Tongue (tissue), 1 donor: ENCODE measurements at regions not wholly inside any gene's neighbourhood (a gene's known extent, or its start where the extent isn't known, plus 50 kb on each side); places are given as distances from the start of the nearest gene placed in this dataset.
"Not testable (repeated sequence)": the region's sequence is repeated elsewhere in the genome, so short reads cannot be mapped to it uniquely, and the experiment has no call there.

Experiments
- DNase-seq: peaks from one replicate; pipeline ENCODE4 v3.0.0-alpha.2; 2015

DNA sequence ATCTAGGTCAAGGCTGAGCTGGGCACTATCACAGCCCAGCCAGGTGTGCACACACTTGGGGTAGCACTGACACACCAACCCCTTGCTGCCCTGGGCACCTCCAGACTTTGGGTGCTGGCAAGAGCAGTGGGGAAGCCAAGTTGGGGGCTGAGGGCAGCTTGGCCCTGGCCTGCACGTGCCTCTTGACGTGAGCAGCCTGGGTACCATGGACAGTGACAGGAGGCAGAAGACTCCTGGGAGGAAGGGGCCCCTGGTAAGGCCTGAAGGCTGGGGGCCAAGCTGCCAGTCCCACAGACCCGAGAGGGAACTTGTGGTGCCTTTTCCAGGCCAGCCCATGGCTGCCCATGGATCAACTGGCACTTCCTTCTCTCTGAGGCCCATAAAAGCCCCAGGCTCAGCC, 124.1 kb upstream of the SFSWAP start:
- DNase-seq, result no peak

DNA sequence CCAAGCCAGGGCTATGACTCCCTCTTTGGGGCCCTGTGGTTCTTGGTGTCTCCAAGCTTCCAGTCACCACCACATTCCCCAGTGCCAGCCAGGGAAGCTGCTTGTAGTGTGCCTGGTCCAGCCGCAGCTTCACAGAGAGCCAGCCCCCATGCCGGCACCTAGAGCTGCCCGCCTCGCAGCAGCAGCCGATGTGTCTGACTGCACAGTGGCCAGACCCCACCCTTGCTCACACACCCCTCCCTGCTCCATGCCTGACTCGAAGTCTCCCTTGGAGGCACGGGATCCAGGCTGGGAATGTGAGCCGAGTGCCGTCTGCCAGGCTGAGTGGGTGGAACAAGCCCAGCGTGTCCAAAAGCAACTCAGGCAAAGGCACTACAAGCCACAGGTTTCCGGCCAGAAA, 123.3 kb upstream of the SFSWAP start:
- DNase-seq, result no peak

DNA sequence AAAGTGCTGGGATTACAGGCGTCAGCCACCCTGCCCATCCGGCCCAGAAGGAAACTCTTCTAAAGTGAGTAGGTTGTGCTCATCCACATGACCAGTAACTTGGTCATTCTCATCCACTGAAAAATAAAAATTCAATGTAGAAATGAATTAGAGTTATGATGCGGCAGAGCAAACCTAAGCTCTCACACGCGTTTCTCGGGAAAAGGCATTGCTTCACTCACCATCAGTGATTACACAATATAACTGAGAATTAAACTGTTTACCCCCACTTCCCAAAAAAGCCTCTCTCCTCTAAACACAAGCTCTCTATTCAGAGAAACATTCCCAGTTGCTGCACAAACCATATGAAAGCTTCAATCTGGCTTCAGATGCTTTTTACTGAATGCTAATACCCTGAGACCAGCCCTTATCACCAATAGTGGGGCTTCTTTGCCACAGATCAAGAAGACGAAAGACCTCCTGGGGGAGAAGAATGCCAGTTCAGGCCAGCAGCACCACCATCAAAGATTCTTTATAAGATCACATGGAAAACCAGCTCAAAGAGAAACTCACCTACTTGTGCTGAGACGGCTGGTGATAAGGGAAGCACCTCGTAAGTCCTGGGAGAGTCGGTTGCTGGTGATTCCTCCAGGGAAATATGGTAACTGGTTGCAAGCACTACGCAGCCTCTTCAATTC, 121.5 kb upstream of the SFSWAP start:
- no peak for DNase-seq

DNA sequence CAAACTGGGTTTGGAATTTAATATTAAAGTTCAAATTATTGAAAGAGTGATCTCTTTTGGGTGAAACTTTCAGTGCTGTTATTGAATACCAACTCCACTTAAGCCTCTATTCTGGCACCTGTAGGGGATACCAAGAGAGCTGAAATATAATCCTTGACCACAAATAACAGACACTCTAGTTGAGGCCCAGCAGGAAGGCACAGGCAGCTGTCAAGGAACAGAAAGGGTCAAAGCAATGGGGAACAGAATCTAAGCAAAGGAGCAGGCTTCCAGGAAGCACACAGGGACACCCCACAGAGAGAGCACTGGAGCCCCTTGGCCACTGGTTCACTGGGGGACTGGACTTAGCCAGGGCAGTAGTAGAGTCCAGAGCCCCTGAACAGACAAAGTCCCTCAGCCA, 120.9 kb upstream of the SFSWAP start:
- no peak for DNase-seq

DNA sequence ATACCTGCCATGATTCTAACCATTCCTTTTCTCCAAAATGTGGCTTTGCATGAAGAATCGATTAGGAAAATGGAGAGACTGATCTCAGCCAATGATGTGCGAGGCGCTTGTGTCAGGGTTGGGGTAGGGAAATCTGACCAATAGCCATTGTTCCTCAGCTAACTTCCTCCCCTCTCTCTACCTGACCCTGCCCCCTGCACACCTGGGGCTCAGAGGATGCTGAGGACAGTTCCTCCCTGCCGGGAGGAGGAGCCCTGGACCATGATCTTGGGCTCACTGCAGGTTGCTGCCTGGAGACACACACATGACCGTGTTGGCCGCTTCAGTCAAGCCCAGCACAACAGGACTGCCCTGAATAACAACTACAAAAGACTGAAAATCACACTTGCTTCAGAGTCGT, 119.8 kb upstream of the SFSWAP start:
- no peak for DNase-seq

DNA sequence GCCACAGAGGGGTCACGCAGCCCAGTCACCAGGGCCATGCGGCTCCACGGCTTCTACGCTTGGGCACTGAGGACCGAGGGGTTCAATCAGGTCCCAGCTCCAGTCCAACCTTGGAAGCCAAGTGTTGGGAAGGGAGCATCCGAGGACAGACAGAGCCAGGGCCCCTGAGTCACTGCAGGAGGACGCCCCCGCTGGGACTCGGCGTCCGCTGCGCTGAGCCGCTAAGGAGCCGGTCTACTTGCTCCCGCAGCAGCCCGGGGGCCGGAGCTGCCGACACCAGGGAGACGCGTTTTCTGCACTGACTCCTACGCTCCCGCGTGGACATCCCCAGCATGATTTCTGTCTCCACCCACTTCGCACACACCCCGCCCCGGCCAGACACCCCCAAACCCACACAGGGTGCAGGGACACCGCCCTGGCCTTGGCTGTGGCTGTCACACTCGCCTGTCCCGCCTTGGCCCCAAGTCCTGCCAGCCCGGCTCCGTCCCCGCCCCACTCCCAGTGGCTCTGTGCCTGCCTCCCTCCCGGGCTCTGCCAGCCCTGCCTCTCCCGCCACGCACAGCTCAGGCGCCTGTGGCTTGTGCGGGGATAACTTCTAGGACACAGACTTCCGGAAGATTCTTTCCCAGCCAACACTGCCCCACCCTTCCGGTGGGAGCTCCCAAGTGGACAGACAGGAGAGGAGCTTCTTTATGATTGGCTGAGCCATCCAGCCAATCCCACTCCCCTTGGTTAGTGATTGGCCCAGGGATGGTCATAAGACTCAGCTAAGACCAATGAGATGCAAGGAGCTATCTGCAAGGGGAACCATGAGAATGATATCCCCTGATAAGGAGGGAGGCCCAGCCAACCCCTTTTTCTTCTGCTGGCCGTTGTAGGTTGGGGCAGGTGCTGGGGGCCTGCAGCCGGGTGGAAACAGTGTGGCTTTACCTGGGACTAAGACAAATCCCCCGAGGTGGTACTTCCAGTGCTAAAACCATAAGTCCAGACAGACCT, 118.9 kb upstream of the SFSWAP start:
- no peak for DNase-seq

DNA sequence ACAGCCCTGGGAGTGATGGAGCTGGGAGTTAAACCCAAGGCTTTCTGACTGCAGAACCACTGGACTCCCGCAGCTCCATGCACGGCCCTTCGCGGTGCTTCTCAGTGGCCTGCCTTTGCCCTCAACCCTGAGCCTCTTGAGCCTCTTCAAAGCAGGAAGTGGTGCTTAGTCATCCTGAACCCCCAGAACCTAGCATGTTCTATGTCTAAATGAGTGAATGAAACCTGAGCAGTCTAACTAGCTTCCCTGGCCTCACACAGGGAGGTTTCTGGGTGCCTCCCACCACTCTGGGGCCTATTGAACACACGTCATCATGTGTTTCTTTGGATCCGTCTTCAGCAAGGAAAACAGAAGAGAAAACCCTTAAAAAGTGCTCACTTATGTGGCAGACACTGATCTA, 117.9 kb upstream of the SFSWAP start:
- no peak for DNase-seq

- no peak for DNase-seq
Measured at GRCh38 chr12:131593406-131593805, 117.5 kb upstream of the SFSWAP start.

- DNase-seq, result no peak
Measured at GRCh38 chr12:131596115-131596514, 114.8 kb upstream of the SFSWAP start.

DNA sequence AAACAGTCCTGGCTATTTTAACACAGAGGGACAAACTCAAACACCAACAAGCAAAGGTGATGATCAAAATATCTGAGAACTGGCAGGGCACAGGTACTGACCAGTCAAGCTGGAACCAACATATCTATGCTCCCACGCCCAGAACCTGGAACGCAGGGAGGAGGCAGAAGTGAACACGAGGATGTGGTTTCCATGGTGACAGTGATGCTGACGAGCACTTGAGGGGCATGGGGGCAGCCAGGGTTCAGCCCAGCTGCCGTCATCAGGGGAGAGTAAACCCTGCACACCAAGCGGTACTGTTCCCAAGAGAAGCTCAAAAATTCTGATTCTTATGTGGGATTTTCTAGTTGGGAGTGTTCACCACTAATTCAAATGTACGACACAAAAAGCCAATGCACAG, 113.6 kb upstream of the SFSWAP start:
- no peak for DNase-seq

- no peak for DNase-seq
Measured at GRCh38 chr12:131598717-131599116, 112.2 kb upstream of the SFSWAP start.

DNA sequence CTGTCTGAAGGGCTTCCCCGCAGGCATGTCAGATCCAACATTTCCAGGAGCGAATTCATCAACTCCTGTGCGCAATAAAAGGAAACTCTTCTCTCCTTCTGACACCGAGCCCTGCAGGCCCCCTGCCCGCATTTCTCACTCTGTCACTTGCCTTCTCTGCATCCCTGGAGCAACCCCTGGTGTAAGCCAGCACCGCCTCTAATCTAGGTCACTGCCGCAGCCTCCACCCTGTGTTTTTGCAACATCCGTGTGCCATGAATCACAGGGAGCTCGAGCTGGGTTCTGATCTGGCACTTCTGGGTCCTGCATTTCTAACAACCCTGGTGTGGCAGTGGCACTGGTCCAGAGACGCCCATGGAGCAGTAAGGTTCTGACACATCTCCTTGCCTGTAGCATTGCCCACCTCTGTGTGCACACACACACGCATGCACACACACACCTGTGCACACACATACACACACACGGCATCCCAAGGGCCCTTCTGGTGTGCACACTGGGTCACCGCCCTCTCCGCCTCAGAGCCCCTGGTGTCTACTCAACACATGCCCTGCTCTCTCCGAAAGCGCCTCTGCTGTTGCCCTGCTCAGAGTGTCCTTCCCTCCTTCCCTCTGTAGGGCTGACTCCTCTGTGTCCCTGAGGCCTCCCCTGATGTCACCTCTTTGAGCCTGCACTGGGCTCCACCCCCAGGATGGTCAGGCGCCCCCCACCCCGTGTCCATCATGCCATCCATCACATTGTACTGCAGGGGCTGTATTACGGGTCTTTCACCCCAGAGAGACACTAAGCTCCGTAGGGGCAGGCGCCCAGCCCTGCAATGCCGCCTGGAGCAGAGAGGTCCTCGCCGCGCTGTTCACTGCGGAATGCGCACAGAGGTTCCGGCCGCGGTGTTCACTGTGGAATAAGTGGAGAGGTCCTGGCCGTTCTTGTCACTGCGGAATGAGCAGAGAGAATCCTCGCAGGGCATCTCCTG, 111.4 kb upstream of the SFSWAP start:
- no peak for DNase-seq

GRCh38 chr12:131600160-131600532, 110.7 kb upstream of the SFSWAP start:
- no peak for DNase-seq

DNA sequence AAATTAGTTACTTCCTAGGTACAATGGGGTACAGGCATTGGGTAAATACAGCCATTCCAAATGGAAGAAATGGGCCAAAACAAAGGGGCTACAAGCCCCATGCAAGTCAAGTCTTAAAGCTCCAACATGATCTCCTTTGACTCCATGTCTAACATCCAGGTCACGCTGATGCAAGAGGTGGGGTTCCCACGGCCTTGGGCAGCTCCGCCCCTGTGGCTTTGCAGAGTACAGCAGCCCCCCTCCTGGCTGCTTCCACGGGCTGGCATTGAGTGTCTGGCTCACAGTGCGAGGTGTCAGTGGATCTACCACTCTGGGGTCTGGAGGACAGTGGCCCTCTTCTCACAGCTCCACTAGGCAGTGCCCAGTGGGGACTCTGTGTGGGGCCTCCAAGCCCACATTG, 109.4 kb upstream of the SFSWAP start:
- not testable (repeated sequence) for DNase-seq

DNA sequence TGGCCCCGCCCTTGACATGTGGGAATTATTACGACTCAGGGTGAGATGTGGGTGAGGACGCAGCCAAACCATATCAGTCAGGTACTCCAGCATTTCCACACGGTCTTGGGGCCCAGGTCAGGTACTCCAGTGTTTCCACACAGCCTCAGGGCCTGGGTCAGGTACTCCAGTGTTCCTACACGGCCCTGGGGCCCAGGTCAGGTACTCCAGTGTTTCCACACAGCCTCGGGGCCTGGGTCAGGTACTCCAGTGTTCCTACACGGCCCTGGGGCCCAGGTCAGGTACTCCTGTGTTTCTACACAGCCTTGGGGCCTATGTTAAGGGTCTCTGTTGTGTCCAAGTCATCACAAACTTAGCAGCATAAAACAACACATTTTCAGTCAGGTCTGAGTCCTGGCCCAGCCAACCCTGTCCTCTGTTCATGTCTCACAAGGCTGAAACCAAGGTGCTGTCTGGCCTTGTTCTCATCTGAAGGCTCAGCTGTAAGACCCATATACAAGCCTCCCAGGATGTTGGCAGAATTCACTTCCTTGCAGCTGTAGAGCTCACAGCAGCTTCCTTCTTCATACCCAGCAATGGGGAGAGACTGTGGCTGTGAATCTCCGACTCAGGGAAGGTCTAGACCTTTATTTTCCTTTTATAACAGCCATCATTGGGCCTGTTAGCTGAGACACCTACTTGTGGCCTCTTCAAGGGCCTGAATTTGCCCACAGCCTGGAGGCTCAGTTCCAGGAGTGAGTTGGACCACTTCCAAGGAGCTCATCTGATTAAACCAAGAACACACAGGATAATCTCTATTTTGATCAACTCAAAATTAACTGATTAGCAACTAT, 107.6 kb upstream of the SFSWAP start:
- no peak for DNase-seq

DNA sequence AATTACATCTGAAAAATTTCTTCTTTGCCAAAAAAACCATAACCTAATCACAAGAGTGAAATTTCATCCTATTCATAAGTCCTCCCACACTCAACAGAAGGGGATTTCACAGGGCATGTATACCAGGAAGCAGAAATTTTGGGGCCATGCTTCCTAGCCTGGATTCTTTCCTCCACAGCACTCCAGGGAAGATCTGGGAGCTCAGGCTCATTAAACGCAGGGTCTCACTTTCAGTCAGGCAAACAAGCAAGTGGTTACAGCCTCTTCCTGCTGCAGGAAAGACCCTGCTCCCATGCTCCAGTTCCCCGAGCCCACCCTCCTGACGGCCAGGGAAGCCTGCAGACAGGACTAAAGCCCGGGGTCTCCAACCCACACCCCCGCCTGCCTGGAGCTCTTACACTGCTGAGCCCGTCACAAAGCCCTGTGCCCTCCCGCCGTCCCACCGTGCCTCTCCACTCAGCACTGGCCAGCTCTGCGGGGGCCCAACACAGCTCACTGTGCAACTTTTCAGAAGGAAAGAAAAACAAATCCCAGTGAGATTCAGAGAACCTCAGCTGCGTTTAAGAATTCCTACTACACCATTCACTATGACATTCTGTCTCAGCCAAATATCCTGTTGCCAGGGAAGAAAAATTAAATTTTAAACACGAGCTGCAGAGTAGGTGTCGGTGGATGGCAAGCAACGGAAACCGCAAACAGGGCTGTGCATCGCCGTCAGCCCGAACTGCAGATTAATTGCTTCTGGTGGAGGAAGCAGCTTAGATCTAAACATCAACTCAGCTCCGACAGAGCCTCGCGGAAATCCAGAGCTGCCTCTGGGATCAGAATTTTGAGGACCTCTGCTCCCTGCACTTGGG, 106.7 kb upstream of the SFSWAP start:
- no peak for DNase-seq

DNA sequence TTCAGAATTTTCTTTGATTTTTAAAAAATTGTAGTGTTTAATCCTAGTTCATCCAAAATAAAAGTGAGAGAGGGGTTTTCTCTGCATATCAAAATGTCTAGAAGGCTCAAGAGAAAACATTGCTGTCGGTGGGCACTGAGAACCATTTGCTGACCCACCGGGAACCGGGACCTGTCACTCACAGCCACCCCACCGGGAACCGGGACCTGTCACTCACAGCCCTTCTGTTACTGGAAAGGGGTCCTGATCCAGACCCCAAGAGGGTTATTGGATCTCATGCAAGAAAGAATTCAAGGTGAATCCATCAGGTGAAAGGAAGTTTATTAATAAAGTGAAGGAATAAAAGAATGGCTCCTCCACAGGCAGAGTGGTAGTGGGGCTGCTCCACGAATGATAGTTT, 106.0 kb upstream of the SFSWAP start:
- DNase-seq, result no peak

DNA sequence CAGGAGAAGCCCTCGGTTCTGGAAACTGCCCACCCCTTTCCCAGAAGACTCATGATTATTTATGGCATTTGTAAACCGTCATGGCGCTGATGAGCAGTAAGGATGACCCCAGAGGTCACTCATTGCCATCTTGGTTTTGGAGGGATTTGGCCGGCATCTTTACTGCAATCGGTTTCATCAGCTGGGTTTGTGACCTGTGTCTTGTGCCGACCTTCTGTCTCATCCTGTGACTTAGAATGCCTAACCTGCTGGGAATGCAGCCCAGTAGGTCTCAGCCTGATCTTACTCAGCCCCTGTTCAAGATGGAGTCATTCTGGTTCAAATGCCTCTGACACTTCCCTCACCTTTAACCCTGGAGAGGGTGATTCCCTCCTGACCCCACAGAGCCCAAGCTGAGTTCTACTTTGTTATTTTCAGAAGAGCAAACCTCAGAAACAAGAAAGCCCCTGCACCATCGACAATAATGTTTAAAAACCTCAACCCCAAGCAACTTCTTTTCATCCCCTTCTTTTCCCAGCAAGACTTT, 105.5 kb upstream of the SFSWAP start:
- DNase-seq, result no peak

DNA sequence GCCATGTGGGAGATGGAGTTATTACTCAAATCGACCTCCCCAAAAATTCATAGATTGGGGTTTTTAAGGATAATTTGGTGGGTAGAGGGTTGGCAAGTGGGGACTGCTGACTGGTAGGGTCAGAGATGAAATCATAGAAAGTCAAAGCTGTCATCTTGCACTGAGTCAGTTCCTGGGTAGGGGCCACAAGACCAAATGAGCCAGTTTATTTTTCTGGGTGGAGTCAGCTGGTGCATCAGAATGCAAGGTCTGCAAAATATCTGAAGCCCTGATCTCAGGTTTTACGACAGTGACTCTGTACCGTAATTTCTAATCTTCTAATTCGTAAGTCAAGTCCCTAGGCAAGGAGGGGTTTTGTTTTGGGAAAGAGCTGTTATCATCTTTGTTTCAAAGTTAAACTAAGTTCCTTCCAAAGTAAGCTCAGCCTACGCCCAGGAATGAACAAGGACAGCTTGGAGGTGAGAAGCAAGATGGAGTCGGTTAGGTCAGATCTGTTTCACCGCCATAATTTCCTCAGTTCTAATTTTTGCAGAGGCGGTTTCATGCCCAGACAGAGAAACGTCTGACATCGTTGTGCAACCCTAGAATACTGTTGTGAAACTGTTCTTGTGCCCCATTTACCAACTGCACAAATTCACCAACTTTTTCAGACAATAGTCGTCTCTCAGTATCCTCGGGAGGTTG, 104.5 kb upstream of the SFSWAP start:
- DNase-seq, result no peak
